ENCODE measurements at regions not wholly inside any gene's neighbourhood (a gene's known extent, or its start where the extent isn't known, plus 50 kb on each side); places are given as distances from the start of the nearest gene placed in this dataset.

DNA sequence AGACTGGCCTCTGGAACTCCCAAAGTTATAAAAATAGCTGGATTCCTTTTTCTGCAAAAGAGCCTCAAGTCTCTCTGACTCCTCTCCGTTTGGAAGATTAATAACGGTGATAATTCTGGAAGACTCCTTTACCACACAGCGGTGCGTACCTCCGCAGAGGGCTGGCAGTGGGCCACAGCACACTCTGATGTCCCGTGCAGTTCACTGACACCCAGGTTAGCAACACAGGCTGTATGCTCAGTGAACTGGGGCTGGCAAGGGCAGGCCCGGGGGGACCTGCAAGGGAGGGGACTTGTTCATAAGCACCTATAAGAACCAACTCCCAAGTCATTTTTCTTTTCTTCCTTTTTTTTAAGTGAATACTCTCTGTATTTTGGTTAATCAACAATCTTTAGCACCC is 120.3 kb upstream of the TJP1 start:
- DNase-seq: no peak
- CTCF ChIA-PET: interaction anchor here (0.6 to 1.9 kb wide), 7 partner anchors 17 to 195 kb away, joined by 3 to 18 read pairs (median 3); no protein-coding TSS in a partner anchor
- Histone ChIP-seq H3K4me3 (ENCODE audit: low read depth, low read length) (no peak overlapping the region), H3K36me3 (ENCODE audit: control insufficient read depth, insufficient read depth, low read length) (no peaks in the 10 kb centered on the region), H3K27me3 (replicated peaks; ENCODE audit: control insufficient read depth, insufficient read depth, low read length) (no peaks in the 10 kb centered on the region), H3K9me3 (no peaks in the 10 kb centered on the region), H3K4me1 (peaks cover 9% of the 10 kb centered on the region; the same call in 1 of the 2 replicates)
- TF ChIP-seq, protein P1, sequence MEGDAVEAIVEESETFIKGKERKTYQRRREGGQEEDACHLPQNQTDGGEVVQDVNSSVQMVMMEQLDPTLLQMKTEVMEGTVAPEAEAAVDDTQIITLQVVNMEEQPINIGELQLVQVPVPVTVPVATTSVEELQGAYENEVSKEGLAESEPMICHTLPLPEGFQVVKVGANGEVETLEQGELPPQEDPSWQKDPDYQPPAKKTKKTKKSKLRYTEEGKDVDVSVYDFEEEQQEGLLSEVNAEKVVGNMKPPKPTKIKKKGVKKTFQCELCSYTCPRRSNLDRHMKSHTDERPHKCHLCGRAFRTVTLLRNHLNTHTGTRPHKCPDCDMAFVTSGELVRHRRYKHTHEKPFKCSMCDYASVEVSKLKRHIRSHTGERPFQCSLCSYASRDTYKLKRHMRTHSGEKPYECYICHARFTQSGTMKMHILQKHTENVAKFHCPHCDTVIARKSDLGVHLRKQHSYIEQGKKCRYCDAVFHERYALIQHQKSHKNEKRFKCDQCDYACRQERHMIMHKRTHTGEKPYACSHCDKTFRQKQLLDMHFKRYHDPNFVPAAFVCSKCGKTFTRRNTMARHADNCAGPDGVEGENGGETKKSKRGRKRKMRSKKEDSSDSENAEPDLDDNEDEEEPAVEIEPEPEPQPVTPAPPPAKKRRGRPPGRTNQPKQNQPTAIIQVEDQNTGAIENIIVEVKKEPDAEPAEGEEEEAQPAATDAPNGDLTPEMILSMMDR (IDR thresholded peaks at IDR 0.05; ENCODE audit: insufficient read depth in 1 of 2, low read depth in 1 of 2, low read length in 1 of 2, severe bottlenecking in 1 of 2, unreplicated experiment in 1 of 2): no peak
- POLR2A ChIA-PET: no interaction called here
- Mint-ChIP-seq H3K9me3 (ENCODE audit: unreplicated experiment) (no peaks in the 10 kb centered on the region), H3K36me3 (ENCODE audit: insufficient read depth, unreplicated experiment) (no peaks in the 10 kb centered on the region), H3K4me3 (ENCODE audit: unreplicated experiment) (no peak overlapping the region), H3K4me1 (ENCODE audit: low read depth, unreplicated experiment) (no peaks in the 10 kb centered on the region), H3K27ac (ENCODE audit: unreplicated experiment) (no peak overlapping the region), H3K27me3 (ENCODE audit: insufficient read depth, unreplicated experiment) (no peaks in the 10 kb centered on the region)
- intact Hi-C loops (cut with micrococcal nuclease; ENCODE audit: unreplicated experiment): loop anchor here (5.0 kb wide), 1 partner anchor 85 kb away; no protein-coding TSS in a partner anchor
- BruUV-seq (replicated peaks): no TSS peak

DNA sequence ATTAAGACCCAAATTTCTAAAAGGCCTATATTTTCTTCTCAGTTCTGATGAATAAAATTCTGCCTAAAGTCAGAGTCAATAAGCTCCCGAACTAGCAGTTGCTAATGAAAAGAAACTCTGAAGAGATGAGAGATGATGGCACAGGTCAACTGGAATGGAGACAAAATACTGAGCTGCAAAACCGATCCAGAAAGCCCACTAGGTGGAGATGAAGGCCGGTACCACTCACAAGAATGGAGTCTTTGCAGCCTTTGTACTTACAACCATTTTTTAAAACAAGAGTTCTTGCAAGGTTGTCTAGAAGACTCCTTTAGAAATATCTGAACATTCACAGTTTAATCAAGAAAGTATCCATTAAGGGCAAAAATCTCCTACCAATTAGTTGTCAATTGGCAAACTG is 119.9 kb upstream of the TJP1 start:
- H3K9me3 ChIP-seq: no peaks in the 10 kb centered on the region
- Mint-ChIP-seq H3K36me3 (ENCODE audit: insufficient read depth, unreplicated experiment) (no peaks in the 10 kb centered on the region), H3K4me1 (ENCODE audit: low read depth, unreplicated experiment) (no peaks in the 10 kb centered on the region), H3K27me3 (ENCODE audit: insufficient read depth, unreplicated experiment) (no peaks in the 10 kb centered on the region), H3K9me3 (ENCODE audit: unreplicated experiment) (no peaks in the 10 kb centered on the region), H3K27ac (ENCODE audit: unreplicated experiment) (no peak overlapping the region), H3K4me3 (ENCODE audit: unreplicated experiment) (no peak overlapping the region)
- intact Hi-C loops (cut with micrococcal nuclease; ENCODE audit: unreplicated experiment): loop anchor here (5.0 kb wide), 1 partner anchor 85 kb away; no protein-coding TSS in a partner anchor
- TF ChIP-seq, protein P1 (IDR thresholded peaks at IDR 0.05; ENCODE audit: insufficient read depth in 1 of 2, low read depth in 1 of 2, low read length in 1 of 2, severe bottlenecking in 1 of 2, unreplicated experiment in 1 of 2): peak; percentile 39 to 64
- CTCF ChIA-PET: interaction anchor here (0.6 to 1.9 kb wide), 8 partner anchors 17 to 206 kb away, joined by 3 to 18 read pairs (median 3); no protein-coding TSS in a partner anchor
- DNase-seq: peak in 1 of 2 experiments; percentile 44
- no TSS peak for BruUV-seq (replicated peaks)
- no peak overlapping the region for H3K4me3 ChIP-seq (ENCODE audit: low read depth, low read length)
- H3K36me3 ChIP-seq (ENCODE audit: control insufficient read depth, insufficient read depth, low read length): no peaks in the 10 kb centered on the region
- POLR2A ChIA-PET: no interaction called here
- no peaks in the 10 kb centered on the region for H3K27me3 ChIP-seq (replicated peaks; ENCODE audit: control insufficient read depth, insufficient read depth, low read length)
- H3K4me1 ChIP-seq: peaks cover 9% of the 10 kb centered on the region; the same call in 1 of the 2 replicates

DNA sequence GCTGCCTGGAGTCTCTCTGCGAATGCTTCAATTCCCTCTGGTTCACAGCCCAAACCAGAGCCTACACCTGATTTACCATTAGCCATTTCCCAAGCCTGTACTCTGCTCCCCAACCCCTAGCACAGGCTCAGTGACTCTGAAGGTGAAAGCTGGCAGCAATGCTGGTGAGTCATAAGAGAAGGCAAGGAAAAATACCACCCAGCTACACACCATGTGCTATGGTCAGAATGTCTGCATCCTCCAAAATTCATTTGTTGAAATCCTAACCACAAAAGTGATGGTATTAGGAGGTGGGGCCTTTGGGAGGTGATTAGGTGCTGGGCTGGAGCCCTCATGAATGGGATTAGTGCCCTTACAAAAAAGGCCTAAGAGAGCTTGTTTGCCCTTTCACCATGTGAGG is 117.1 kb upstream of the TJP1 start:
- H3K27ac Mint-ChIP-seq (ENCODE audit: unreplicated experiment): no peak overlapping the region
- Histone ChIP-seq H3K27me3 (replicated peaks; ENCODE audit: control insufficient read depth, insufficient read depth, low read length) (no peaks in the 10 kb centered on the region), H3K36me3 (ENCODE audit: control insufficient read depth, insufficient read depth, low read length) (no peaks in the 10 kb centered on the region), H3K4me1 (peaks cover 15% of the 10 kb centered on the region; the same call in 1 of the 2 replicates), H3K9me3 (no peaks in the 10 kb centered on the region; the same call in 1 of the 2 replicates), H3K4me3 (ENCODE audit: low read depth, low read length) (no peak overlapping the region)
- peaks cover 8% of the 10 kb centered on the region for H3K4me1 Mint-ChIP-seq (ENCODE audit: low read depth, unreplicated experiment)
- ChIA-PET POLR2A (interaction anchor here (1.3 kb wide), 1 partner anchor 118 kb away, joined by 3 read pairs; no protein-coding TSS in a partner anchor), CTCF (interaction anchor here (0.5 to 1.4 kb wide), 4 partner anchors 14 to 1840 kb away, joined by 6 to 10 read pairs (median 6); partner anchors contain the start of gene OCA2)
- TF ChIP-seq, protein P1 (IDR thresholded peaks at IDR 0.05; ENCODE audit: insufficient read depth in 1 of 2, low read depth in 1 of 2, low read length in 1 of 2, severe bottlenecking in 1 of 2, unreplicated experiment in 1 of 2): no peak
- H3K4me3 Mint-ChIP-seq (ENCODE audit: unreplicated experiment): no peak overlapping the region
- intact Hi-C loops (cut with micrococcal nuclease; ENCODE audit: unreplicated experiment): no loop called here
- no TSS peak for BruUV-seq (replicated peaks)
- no peaks in the 10 kb centered on the region for H3K9me3 Mint-ChIP-seq (ENCODE audit: unreplicated experiment)
- no peaks in the 10 kb centered on the region for H3K36me3 Mint-ChIP-seq (ENCODE audit: insufficient read depth, unreplicated experiment)
- no peaks in the 10 kb centered on the region for H3K27me3 Mint-ChIP-seq (ENCODE audit: insufficient read depth, unreplicated experiment)
- DNase-seq: no peak
